ENCODE measurements at regions not wholly inside any gene's neighbourhood (a gene's known extent, or its start where the extent isn't known, plus 50 kb on each side); places are given as distances from the start of the nearest gene placed in this dataset.

DNA sequence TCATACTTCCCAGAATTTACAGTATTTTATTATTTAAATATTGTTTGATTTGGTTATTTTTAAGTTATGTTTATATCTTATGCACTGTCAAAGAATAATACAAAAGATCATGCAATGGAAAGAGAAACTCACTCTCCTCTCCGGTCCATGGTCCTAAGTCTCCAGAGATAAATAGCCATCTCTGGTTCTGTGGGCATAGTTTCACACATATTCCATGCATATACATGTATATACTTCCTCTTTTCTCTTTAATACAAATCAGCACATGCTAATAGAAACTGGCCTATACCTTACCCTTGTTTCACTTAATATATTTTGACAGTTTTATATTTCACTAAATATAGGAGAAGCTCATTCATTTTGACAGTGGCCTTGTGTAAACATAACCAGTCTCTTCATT is 901.7 kb upstream of the CITED2 start:
- TF ChIP-seq, protein P1, sequence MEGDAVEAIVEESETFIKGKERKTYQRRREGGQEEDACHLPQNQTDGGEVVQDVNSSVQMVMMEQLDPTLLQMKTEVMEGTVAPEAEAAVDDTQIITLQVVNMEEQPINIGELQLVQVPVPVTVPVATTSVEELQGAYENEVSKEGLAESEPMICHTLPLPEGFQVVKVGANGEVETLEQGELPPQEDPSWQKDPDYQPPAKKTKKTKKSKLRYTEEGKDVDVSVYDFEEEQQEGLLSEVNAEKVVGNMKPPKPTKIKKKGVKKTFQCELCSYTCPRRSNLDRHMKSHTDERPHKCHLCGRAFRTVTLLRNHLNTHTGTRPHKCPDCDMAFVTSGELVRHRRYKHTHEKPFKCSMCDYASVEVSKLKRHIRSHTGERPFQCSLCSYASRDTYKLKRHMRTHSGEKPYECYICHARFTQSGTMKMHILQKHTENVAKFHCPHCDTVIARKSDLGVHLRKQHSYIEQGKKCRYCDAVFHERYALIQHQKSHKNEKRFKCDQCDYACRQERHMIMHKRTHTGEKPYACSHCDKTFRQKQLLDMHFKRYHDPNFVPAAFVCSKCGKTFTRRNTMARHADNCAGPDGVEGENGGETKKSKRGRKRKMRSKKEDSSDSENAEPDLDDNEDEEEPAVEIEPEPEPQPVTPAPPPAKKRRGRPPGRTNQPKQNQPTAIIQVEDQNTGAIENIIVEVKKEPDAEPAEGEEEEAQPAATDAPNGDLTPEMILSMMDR (IDR thresholded peaks at IDR 0.05; ENCODE audit: insufficient read depth, low read length, poor library complexity, severe bottlenecking): no peak
- TF ChIP-seq EZH2phosphoT487 (conservative IDR thresholded peaks at IDR 0.05; ENCODE audit: low read length): no peak
